ENCODE measurements at regions not wholly inside any gene's neighbourhood (a gene's known extent, or its start where the extent isn't known, plus 50 kb on each side); places are given as distances from the start of the nearest gene placed in this dataset.

DNA sequence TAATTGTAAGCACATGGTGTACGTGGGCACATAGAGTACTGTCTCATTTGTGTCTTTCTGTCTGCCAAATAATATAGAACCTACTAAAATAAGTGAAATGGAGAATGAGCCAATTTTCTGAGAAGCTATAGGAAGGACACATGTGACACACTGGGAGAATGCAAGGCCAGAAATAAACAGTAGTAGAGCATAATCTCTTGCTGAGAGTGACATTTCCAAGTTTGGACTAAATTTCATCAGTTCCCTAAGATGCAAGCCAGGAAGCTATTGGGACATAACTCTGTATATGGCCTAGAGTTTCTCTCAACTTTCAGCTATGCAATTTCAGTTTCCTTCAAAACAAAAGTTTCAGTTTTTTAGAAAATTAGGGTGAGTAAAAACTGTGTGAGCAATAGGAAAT, 638.7 kb downstream of the PCDH18 start:
- no peak for TF ChIP-seq POLR2AphosphoS5 (IDR thresholded peaks at IDR 0.05; ENCODE audit: low read depth, low read length)
- TF ChIP-seq, protein P1, sequence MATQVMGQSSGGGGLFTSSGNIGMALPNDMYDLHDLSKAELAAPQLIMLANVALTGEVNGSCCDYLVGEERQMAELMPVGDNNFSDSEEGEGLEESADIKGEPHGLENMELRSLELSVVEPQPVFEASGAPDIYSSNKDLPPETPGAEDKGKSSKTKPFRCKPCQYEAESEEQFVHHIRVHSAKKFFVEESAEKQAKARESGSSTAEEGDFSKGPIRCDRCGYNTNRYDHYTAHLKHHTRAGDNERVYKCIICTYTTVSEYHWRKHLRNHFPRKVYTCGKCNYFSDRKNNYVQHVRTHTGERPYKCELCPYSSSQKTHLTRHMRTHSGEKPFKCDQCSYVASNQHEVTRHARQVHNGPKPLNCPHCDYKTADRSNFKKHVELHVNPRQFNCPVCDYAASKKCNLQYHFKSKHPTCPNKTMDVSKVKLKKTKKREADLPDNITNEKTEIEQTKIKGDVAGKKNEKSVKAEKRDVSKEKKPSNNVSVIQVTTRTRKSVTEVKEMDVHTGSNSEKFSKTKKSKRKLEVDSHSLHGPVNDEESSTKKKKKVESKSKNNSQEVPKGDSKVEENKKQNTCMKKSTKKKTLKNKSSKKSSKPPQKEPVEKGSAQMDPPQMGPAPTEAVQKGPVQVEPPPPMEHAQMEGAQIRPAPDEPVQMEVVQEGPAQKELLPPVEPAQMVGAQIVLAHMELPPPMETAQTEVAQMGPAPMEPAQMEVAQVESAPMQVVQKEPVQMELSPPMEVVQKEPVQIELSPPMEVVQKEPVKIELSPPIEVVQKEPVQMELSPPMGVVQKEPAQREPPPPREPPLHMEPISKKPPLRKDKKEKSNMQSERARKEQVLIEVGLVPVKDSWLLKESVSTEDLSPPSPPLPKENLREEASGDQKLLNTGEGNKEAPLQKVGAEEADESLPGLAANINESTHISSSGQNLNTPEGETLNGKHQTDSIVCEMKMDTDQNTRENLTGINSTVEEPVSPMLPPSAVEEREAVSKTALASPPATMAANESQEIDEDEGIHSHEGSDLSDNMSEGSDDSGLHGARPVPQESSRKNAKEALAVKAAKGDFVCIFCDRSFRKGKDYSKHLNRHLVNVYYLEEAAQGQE (IDR thresholded peaks at IDR 0.05; ENCODE audit: insufficient read depth in 1 of 2, low read depth in 2 of 2, low read length in 1 of 2): no peak
- no peak for TF ChIP-seq TCF7L2 (IDR thresholded peaks at IDR 0.05; ENCODE audit: low read depth, low read length)
- TF ChIP-seq, protein P2, sequence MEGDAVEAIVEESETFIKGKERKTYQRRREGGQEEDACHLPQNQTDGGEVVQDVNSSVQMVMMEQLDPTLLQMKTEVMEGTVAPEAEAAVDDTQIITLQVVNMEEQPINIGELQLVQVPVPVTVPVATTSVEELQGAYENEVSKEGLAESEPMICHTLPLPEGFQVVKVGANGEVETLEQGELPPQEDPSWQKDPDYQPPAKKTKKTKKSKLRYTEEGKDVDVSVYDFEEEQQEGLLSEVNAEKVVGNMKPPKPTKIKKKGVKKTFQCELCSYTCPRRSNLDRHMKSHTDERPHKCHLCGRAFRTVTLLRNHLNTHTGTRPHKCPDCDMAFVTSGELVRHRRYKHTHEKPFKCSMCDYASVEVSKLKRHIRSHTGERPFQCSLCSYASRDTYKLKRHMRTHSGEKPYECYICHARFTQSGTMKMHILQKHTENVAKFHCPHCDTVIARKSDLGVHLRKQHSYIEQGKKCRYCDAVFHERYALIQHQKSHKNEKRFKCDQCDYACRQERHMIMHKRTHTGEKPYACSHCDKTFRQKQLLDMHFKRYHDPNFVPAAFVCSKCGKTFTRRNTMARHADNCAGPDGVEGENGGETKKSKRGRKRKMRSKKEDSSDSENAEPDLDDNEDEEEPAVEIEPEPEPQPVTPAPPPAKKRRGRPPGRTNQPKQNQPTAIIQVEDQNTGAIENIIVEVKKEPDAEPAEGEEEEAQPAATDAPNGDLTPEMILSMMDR (IDR thresholded peaks at IDR 0.05): no peak
- TF ChIP-seq SIN3A (IDR thresholded peaks at IDR 0.05; ENCODE audit: borderline replicate concordance, insufficient read depth, low read depth, low read length): no peak
- POLR2A ChIA-PET: no interaction called here
- BruUV-seq (replicated peaks): no TSS peak

DNA sequence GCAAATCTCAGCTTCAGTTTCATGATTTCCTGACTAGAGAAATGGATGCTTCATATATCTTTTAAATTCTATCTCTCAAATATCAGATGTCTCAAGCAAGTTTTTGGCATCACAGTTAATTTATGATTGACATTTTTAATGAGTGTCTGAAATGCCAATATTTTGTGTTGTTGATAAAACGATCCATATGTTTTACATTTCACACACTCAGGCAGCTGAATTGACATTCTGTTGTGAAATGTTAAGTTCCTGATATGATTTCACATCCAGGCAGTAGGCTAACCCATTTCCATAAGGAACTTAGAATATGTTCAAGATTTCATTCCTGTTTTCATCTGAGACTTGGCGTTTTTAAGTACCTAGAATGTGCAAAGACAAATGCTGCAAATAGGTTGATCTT, 650.6 kb downstream of the PCDH18 start:
- TF ChIP-seq, protein P2 (IDR thresholded peaks at IDR 0.05): no peak
- TF ChIP-seq, protein P1 (IDR thresholded peaks at IDR 0.05; ENCODE audit: insufficient read depth in 1 of 2, low read depth in 2 of 2, low read length in 1 of 2): no peak
- TF ChIP-seq SIN3A (IDR thresholded peaks at IDR 0.05; ENCODE audit: borderline replicate concordance, insufficient read depth, low read depth, low read length) (no peak), TCF7L2 (IDR thresholded peaks at IDR 0.05; ENCODE audit: low read depth, low read length) (no peak), POLR2AphosphoS5 (IDR thresholded peaks at IDR 0.05; ENCODE audit: low read depth, low read length) (no peak)
- ATAC-seq: no peak
- DNase-seq (ENCODE audit: low read depth, low spot score): no peak
- Histone ChIP-seq H3K36me3 (ENCODE audit: control insufficient read depth, insufficient read depth, low read length) (no peaks in the 10 kb centered on the region), H3K9me3 (ENCODE audit: control insufficient read depth, insufficient read depth, low read depth, low read length) (no peaks in the 10 kb centered on the region), H3K4me3 (ENCODE audit: low read depth in 2 of 2, low read length in 2 of 2) (no peak overlapping the region), H3K27me3 (ENCODE audit: control insufficient read depth, insufficient read depth, low read length) (no peaks in the 10 kb centered on the region), H3K4me1 (ENCODE audit: control insufficient read depth, insufficient read depth, low read length) (no peaks in the 10 kb centered on the region), H3K27ac (ENCODE audit: low read length) (no peak overlapping the region)
- BruUV-seq (replicated peaks): no TSS peak
- ChIA-PET CTCF (interaction anchor here (0.6 kb wide), 1 partner anchor 1180 kb away, joined by 6 read pairs; no protein-coding TSS in a partner anchor), POLR2A (no interaction called here)
- intact Hi-C loops (cut with micrococcal nuclease; ENCODE audit: unreplicated experiment) (no loop called here), in situ Hi-C loops (cut with HindIII; ENCODE audit: low pct_unique_long_range_greater_than_20kb, low sequenced_read_pairs) (no loop called here)

More for the DNA sequence above, 638.7 kb downstream of the PCDH18 start:
- Histone ChIP-seq H3K9me3 (ENCODE audit: control insufficient read depth, insufficient read depth, low read depth, low read length) (no peaks in the 10 kb centered on the region), H3K4me3 (ENCODE audit: low read depth in 2 of 2, low read length in 2 of 2) (no peak overlapping the region), H3K27ac (ENCODE audit: low read length) (no peak overlapping the region), H3K36me3 (ENCODE audit: control insufficient read depth, insufficient read depth, low read length) (no peaks in the 10 kb centered on the region), H3K4me1 (ENCODE audit: control insufficient read depth, insufficient read depth, low read length) (no peaks in the 10 kb centered on the region), H3K27me3 (ENCODE audit: control insufficient read depth, insufficient read depth, low read length) (no peaks in the 10 kb centered on the region)
- CTCF ChIA-PET: no interaction called here
- no peak for DNase-seq (ENCODE audit: low read depth, low spot score)
- in situ Hi-C loops (cut with HindIII; ENCODE audit: low pct_unique_long_range_greater_than_20kb, low sequenced_read_pairs): no loop called here
- intact Hi-C loops (cut with micrococcal nuclease; ENCODE audit: unreplicated experiment): no loop called here
- no peak for ATAC-seq

Measured in Panc1 (cell line).